Adrenal gland (tissue), 9 donors: ENCODE measurements at regions not wholly inside any gene's neighbourhood (a gene's known extent, or its start where the extent isn't known, plus 50 kb on each side); places are given as distances from the start of the nearest gene placed in this dataset.
A peak's percentile ranks its signal among the peaks of the same experiment; 100 is the strongest.
"Not testable (repeated sequence)": the region's sequence is repeated elsewhere in the genome, so short reads cannot be mapped to it uniquely, and the experiment has no call there.

Experiments
- DNase-seq, 7 donors: peaks; one replicate each; pipeline ENCODE4 v3.0.0-alpha.2; 2019 to 2020
- H3K27ac ChIP-seq, 5 donors: fragments of 200-600 bp; sonication (generic) in 4 of 5; 1 replicate in 3 of 5; 2 replicates in 2 of 5; pipeline versions ENCODE4 v1.5.1 to v1.8.0; 2016 to 2020; ENCODE audit warnings: mild to moderate bottlenecking in 1 of 5
- H3K27me3 ChIP-seq: fragments of 200-600 bp; 2 replicates; pipeline ENCODE4 v1.8.0; 2021
- H3K36me3 ChIP-seq, 2 donors: fragments of 200-600 bp; replicated peaks in 1 of 2; 1 replicate in 1 of 2; 2 replicates in 1 of 2; pipeline versions ENCODE4 v1.5.1 to v1.8.0; 2018 to 2022
- H3K4me1 ChIP-seq, 2 donors: fragments of 200-600 bp; replicated peaks in 1 of 2; 1 replicate in 1 of 2; 2 replicates in 1 of 2; pipeline versions ENCODE4 v1.5.1 to v1.8.0; 2018 to 2021
- H3K4me3 ChIP-seq, 4 donors: fragments of 200-600 bp; sonication (generic) in 3 of 4; one replicate each; pipeline ENCODE4 v1.5.1; 2016 to 2018
- H3K9me3 ChIP-seq, 3 donors: fragments of 200-600 bp; sonication (generic) in 1 of 3; replicated peaks in 1 of 3; 1 replicate in 2 of 3; 2 replicates in 1 of 3; pipeline versions ENCODE4 v1.5.1 to v1.8.0; 2016 to 2021
- POLR2A ChIP-seq, 2 donors: fragments of 450-650 bp; IDR thresholded peaks; one replicate each; pipeline ENCODE4 v1.6.1; 2017; ENCODE audit warnings: antibody characterized with exemption in 2 of 2, mild to moderate bottlenecking in 2 of 2, moderate library complexity in 1 of 2
- WGBS, 4 donors: extraction: QIAGEN DNeasy Blood & Tissue Kit in 2 of 4; methylation state at CpG; one replicate each; pipeline versions ENCODE4 v1.1.5 to v1.1.7; 2013 to 2017; 5-methylcytosine and 5-hydroxymethylcytosine counted together
- intact Hi-C, 2 donors: fragments of 100-400 bp; cut with DNase I; formaldehyde crosslinking; loops; one replicate each; pipeline versions ENCODE4 v1.14.1 to v1.15.0; 2022 to 2023
- TF ChIP-seq, protein P1 (sequence below), 6 experiments: fragments of 450-650 bp in 4 of 6; fragments of 200-600 bp in 2 of 6; sonication (generic) in 1 of 6; IDR thresholded peaks; 1 replicate in 5 of 6; 2 replicates in 1 of 6; pipeline versions ENCODE4 v1.5.1 to v1.8.0; 2016 to 2021; ENCODE audit warnings: antibody characterized with exemption in 6 of 6, mild to moderate bottlenecking in 2 of 6, moderate library complexity in 1 of 6
- donor health status: healthy with polysubstance abuse.
- donor health status: Bipolar disorder and iron deficiency.
- donor health status: DM: yes; HTN: yes; CAD: no.
- donor health status: DM: no; HTN: no; CAD: no.
- donor health status: DM: no; HTN: no; CAD: no.

DNA sequence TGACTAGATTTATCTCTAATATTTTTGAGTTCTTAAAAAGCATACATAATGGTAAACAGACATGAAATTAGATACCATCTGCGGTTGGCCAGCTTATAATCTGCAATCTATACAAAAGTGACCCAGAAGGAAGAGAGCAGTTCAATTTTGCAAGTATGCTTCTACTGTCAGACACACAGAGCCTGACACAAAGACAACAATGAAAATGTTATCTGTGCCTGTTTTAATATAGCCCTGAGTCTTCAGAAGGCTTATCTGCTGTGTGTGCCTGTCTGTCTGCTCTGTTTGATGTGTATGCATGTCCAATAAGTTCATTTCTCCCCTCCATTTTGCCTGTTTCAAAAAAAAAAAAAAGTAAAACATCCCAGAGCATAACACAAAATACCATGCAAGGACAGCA, 73.3 kb upstream of the FHIP2A start:
- Histone ChIP-seq H3K4me1 (no peaks in the 10 kb centered on the region), H3K27ac (no peak overlapping the region)
- TF ChIP-seq, protein P1, sequence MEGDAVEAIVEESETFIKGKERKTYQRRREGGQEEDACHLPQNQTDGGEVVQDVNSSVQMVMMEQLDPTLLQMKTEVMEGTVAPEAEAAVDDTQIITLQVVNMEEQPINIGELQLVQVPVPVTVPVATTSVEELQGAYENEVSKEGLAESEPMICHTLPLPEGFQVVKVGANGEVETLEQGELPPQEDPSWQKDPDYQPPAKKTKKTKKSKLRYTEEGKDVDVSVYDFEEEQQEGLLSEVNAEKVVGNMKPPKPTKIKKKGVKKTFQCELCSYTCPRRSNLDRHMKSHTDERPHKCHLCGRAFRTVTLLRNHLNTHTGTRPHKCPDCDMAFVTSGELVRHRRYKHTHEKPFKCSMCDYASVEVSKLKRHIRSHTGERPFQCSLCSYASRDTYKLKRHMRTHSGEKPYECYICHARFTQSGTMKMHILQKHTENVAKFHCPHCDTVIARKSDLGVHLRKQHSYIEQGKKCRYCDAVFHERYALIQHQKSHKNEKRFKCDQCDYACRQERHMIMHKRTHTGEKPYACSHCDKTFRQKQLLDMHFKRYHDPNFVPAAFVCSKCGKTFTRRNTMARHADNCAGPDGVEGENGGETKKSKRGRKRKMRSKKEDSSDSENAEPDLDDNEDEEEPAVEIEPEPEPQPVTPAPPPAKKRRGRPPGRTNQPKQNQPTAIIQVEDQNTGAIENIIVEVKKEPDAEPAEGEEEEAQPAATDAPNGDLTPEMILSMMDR (IDR thresholded peaks at IDR 0.05) = no peak
- no peak for TF ChIP-seq POLR2A (IDR thresholded peaks at IDR 0.05)

DNA sequence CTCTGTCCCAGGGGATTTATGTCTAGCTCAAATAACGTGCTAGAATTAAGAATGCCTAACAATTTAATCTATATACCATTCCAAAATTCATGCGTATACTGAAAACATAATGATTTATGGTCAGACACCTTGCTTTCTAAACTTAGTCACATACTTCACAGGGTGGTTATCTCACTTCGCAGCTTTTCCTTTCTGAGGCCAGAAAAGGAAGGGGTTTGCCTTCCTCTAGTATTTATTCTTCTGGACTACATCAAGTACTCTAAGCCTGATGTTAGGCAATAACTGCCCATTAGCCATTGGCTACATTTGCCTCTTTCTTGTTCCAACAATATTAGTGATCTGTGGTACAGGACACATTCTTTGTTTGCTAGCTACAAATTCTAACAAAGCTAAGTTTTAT, 72.6 kb upstream of the FHIP2A start:
- intact Hi-C loops = no loop called here
- H3K27ac ChIP-seq = no peak overlapping the region
- TF ChIP-seq POLR2A (IDR thresholded peaks at IDR 0.05) = no peak
- TF ChIP-seq, protein P1 (IDR thresholded peaks at IDR 0.05) = no peak
- no peak for DNase-seq
- no peak overlapping the region for H3K4me3 ChIP-seq
- H3K27me3 ChIP-seq = no peaks in the 10 kb centered on the region
- 59 to 71% (median 64%) methylated on average over 3 of the region's 3 CpGs for WGBS, 4 donors
- H3K4me1 ChIP-seq = no peaks in the 10 kb centered on the region
- no peaks in the 10 kb centered on the region for H3K36me3 ChIP-seq
- no peaks in the 10 kb centered on the region for H3K9me3 ChIP-seq

More for the DNA sequence above, 73.3 kb upstream of the FHIP2A start:
- Histone ChIP-seq H3K9me3 (no peaks in the 10 kb centered on the region), H3K4me3 (no peak overlapping the region), H3K27me3 (no peaks in the 10 kb centered on the region), H3K36me3 (no peaks in the 10 kb centered on the region)
- WGBS, 4 donors = 75 to 89% (median 84%) methylated on average over 1 of the region's 1 CpG
- DNase-seq = no peak
- intact Hi-C loops = no loop called here

DNA sequence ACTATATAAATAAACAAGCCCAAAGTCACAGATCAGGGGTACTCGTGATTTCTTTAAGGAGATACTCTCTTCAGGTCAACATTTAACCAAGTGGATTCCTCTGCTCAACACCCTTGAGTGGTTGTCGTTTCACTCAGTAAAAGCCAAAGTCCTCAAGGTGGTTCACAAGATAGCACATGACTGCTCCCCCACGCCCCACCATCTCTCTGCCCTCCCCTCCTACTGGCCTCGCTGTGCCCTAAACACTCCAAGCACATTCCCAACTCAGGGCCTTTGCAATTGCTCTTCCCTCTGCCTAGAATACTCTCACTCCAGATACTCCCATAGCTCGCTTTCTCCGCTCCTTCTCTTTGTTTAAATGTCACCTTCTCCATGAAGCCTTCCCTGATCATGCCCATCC, 72.1 kb upstream of the FHIP2A start:
- intact Hi-C loops = no loop called here
- no peak overlapping the region for H3K27ac ChIP-seq
- H3K4me1 ChIP-seq = no peaks in the 10 kb centered on the region
- H3K36me3 ChIP-seq = no peaks in the 10 kb centered on the region
- 76 to 86% (median 79%) methylated on average over 6 of the region's 6 CpGs for WGBS, 4 donors
- TF ChIP-seq POLR2A (IDR thresholded peaks at IDR 0.05) = no peak
- TF ChIP-seq, protein P1 (IDR thresholded peaks at IDR 0.05) = no peak
- no peaks in the 10 kb centered on the region for H3K9me3 ChIP-seq
- H3K27me3 ChIP-seq = no peaks in the 10 kb centered on the region
- DNase-seq = no peak
- H3K4me3 ChIP-seq = no peak overlapping the region

DNA sequence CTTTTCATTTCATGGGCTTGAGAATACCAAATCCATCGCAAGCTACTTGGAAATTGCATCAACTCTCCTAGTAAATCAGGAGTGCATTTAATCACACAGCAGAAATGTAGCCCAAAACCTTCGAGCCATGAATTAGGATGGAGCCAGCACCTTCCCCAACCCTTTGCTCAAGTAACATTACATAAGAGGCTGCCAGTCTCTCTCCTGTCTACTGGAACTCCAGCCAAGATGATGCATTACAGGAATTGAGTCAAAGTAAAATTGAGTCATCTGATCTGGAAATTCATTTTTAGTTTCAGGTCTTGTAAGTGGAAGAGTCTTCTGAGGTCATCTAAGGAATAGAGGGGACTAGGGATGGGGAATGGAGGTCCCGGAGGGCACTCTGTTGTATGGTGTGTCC, 69.7 kb upstream of the FHIP2A start:
- 78 to 89% (median 83%) methylated on average over 3 of the region's 3 CpGs for WGBS, 4 donors
- Histone ChIP-seq H3K9me3 (no peaks in the 10 kb centered on the region), H3K27ac (no peak overlapping the region), H3K36me3 (no peaks in the 10 kb centered on the region), H3K4me3 (no peak overlapping the region), H3K4me1 (no peaks in the 10 kb centered on the region), H3K27me3 (no peaks in the 10 kb centered on the region)
- TF ChIP-seq, protein P1 (IDR thresholded peaks at IDR 0.05) = no peak
- no peak for TF ChIP-seq POLR2A (IDR thresholded peaks at IDR 0.05)
- DNase-seq = peak in 2 of 7 donors; percentile 32 to 36
- intact Hi-C loops = no loop called here

DNA sequence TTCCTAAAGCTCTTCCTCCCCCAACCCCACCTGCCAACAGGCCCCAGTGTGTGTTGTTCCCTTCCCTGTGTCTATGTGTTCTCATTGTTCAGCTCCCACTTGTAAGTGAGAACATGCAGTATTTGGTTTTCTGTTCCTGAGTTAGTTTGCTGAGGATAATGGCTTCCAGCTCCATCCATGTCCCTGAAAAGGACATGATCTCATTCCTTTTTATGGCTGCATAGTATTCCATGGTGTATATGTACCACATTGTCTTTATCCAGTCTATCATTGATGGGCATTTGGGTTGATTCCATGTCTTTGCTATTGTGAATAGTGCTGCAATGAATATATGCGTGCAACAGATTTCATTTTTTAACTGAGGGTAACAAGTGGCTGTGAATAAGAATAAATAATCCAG, 69.0 kb upstream of the FHIP2A start:
- H3K36me3 ChIP-seq, intact Hi-C loops, H3K27ac ChIP-seq, H3K9me3 ChIP-seq, H3K27me3 ChIP-seq, H3K4me3 ChIP-seq, DNase-seq, H3K4me1 ChIP-seq: not testable (repeated sequence)
- WGBS, 4 donors = 49 to 96% (median 93%) methylated on average over 1 of the region's 1 CpG
